Limb (tissue), 2 donors: ENCODE measurements at regions not wholly inside any gene's neighbourhood (a gene's known extent, or its start where the extent isn't known, plus 50 kb on each side); places are given as distances from the start of the nearest gene placed in this dataset.

Experiments used
- DNase-seq, 2 donors: peaks; one replicate each; pipeline ENCODE4 v3.0.0-alpha.2; 2016; ENCODE audit errors: extremely low spot score in 2 of 2

DNA sequence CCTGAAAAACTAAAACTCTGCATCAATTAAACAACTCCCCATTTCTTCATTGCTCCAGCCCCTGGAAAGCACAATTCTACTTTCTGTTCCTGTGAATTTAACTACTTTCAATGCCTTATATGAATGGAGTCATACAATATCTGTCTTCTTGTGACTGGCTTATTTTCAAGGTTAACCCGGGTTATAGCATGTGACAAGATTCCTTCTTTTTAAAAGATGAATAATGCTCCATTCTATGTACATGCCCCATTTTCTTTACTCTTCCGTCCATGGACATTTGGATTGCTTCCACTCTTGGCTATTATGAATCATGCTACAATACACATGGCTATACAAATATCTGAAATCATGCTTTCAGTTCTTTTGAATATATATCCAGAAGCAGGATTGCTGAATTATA is 334.9 kb upstream of the ID4 start:
- no peak for DNase-seq

DNA sequence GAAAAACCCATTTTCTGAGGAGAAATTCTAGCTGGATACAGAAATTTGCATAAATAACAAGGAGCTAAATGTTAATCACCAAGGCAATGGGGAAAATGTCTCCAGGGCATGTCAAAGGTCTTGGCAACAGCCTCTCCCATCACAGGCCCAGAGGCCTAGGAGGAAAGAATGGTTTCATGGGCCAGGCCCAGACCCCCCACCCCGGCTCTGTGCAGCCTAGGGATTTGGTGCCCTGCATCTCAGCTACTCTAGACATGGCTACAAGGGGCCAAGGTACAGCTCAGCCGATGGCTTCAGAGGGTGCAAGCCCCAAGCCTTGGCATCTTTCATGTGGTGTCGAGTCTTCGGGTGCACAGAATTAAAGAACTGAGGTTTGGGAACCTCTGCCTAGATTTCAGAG is 321.2 kb upstream of the ID4 start:
- no peak for DNase-seq

DNA sequence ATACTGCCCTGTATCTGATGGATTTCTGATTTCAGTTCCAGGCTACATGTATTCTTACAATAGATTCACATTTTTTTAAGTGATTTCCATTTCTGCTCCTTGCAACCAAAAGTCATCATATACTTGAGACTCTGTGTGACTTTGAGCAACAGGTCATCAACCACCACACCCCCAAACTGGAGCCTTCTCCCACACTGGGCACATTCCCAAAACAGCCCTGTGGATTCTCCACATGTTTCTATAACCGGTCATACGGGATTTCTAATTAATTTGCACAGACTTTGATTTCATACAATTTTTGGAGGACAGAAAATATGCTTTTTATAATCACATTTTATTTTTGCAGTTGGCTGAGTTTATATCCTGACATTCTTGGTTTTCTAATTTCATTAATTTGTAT is 317.2 kb upstream of the ID4 start:
- DNase-seq = no peak

GRCh38 chr6:19524366-19525186 is 312.6 kb upstream of the ID4 start:
- DNase-seq = peak in 1 of 2 donors; percentile 38

- DNase-seq = no peak
Observed at GRCh38 chr6:19525673-19526072, 311.5 kb upstream of the ID4 start.

GRCh38 chr6:19530188-19530587 is 307.0 kb upstream of the ID4 start:
- no peak for DNase-seq

DNA sequence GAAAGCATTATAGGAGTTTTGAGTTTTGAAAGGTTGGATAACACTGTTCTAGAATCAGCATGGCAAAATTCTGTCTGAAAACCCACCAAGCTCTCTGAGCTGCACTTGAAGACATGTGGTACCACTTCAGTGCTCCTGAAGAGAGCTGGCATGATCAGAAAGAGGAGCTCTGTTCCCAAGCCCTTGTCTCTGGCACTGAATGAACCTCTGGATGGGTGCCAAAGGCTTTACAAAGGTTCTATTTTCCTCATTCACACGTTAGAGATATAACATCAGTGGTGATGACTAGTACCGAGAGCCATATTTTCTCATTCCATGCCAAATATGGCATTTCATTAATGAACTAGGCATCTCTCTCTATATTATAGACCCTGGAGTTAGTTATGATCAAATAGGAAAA is 301.8 kb upstream of the ID4 start:
- DNase-seq = no peak

DNA sequence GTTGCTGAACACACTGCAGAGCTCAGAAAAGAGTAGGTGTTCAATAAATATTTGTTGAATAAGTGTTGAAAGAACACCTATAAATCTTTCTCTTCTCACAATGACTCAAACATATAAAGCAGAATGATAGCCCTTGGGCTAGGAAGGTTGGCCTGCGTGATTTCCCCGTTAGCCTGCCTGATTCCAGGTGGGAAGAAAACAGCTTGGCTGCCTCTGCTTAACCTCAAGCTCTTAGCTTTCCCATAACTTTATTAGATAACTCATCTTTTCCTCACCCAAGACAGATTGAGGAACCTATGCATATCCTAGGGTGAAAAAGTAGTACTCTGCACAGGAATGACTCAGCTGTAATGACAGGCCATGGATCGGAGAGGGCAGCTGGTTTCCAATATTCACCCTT is 300.3 kb upstream of the ID4 start:
- DNase-seq = no peak

DNA sequence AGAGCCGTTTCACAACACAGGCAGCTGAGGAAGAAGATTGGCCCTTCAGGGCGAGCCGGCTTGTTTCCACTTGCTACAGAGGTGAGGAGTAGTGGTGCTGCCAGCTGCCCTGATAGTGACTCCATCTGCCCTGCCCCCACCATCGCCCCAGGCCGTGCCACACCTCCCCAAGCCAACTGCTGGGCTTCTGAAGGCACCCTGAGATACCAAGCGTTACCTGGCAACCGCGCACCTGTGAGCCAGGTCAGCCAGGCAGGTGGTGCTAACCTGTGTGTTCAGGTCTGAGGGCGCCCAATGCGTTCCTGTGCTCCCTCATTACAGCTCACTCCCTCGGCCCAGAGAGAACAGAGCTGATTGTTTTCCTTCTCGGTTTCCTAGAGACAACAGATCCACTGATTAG is 299.1 kb upstream of the ID4 start:
- peak in 1 of 2 donors; percentile 30 for DNase-seq

DNA sequence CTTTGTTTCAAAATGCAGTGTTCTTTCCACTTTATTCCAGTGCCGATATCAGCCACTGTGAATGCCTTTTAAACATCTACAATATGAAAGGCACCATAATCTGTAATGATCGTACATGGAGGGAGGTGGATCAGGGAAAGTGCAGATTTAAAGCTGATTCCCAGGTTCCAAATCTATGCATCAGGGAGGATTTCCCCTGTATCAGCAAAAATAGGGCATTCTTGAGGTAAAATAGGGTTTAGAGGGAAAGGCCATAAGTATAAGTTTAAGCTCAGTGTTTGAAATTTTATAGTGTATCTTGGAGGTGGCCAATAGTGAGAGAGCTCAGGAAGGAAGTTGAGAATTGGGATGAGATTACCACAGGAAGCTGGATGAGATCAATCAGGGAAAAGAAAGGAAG is 289.7 kb upstream of the ID4 start:
- no peak for DNase-seq

GRCh38 chr6:19549109-19549508 is 288.1 kb upstream of the ID4 start:
- DNase-seq = no peak

- no peak for DNase-seq
Observed at GRCh38 chr6:19550380-19550779, 286.8 kb upstream of the ID4 start.

GRCh38 chr6:19551611-19552010 is 285.6 kb upstream of the ID4 start:
- no peak for DNase-seq

DNA sequence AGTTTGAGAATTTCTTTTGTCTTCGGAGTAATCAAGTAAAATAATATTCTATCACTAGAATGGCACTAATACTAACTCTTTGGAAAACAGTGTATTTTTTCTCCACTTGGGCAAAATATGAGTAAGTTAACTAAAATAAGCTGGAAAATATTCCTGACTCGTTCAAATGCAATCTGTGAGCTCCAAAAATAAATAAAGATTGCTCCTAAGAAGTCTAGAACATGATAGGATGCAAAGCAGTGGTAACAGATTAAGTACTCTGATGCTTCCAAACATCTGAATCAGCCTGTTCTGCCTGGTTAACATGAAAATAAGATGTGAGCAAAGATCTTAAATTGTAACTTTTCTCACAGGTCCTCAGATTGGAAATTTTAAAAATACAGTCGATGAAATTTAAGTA is 285.1 kb upstream of the ID4 start:
- no peak for DNase-seq

- no peak for DNase-seq
Observed at GRCh38 chr6:19552588-19552987, 284.6 kb upstream of the ID4 start.

GRCh38 chr6:19554356-19555225 is 282.6 kb upstream of the ID4 start:
- peak; percentile 56 to 60 for DNase-seq

DNA sequence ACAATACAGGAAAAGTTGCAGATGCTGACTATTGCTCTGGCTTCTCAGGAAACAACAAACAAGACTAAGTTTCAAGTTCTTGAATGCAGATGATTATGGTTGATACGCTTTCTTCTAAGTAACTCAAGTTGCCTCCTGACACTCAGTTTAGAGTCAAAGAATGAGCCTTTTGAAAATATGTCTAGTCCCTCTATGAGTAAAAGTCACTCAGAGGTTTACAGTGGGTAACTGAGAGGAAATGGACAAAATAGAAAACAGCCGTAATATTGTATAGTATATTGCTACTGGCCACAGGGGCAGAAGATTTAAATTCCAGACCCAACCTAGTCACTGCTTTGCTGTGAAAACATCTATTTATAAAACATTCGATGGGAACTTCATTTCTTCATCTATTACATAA is 280.0 kb upstream of the ID4 start:
- DNase-seq = no peak

DNA sequence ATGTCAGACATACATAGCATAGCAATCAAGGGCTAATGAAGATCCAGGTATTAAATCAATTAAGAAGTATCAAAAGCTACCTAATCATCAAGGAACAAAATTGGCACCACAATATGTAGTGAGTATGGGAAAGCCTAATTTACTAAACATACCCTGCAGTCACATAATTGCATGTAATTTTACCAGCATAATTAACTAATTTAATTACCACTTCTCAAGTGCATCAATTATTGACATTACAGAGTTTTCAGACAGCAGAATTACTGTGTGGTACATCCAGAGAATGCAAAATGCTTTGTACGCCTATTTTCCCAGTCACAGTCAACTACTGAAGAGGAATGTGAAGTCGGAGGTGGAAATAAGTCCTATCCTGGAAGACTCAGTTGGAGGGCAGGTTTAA is 279.0 kb upstream of the ID4 start:
- DNase-seq = no peak

GRCh38 chr6:19558934-19559333 is 278.2 kb upstream of the ID4 start:
- DNase-seq = no peak

GRCh38 chr6:19562468-19562867 is 274.7 kb upstream of the ID4 start:
- DNase-seq = no peak

- no peak for DNase-seq
Observed at GRCh38 chr6:19569563-19569962, 267.6 kb upstream of the ID4 start.

- DNase-seq = peak in 1 of 2 donors; percentile 42
Observed at GRCh38 chr6:19571176-19571575, 266.0 kb upstream of the ID4 start.

GRCh38 chr6:19578481-19578880 is 258.7 kb upstream of the ID4 start:
- no peak for DNase-seq
